GM19025 (cell line): ENCODE measurements at regions not wholly inside any gene's neighbourhood (a gene's known extent, or its start where the extent isn't known, plus 50 kb on each side); places are given as distances from the start of the nearest gene placed in this dataset.
A peak's percentile ranks its signal among the peaks of the same experiment; 100 is the strongest.

Source experiments
- ATAC-seq: cut with Tn5 transposase; IDR thresholded peaks from one replicate; pipeline ENCODE4 v1.9.1; 2021; ENCODE audit warnings: mild to moderate bottlenecking, low read depth, moderate library complexity; ENCODE audit not compliant: unreplicated experiment

- no peak for ATAC-seq
Measured at GRCh38 chr10:61319386-61320256, 133.6 kb downstream of the TMEM26 start.

- no peak for ATAC-seq
Measured at GRCh38 chr10:61318429-61318828, 134.8 kb downstream of the TMEM26 start.

- ATAC-seq: no peak
Measured at GRCh38 chr10:61317706-61318105, 135.5 kb downstream of the TMEM26 start.

GRCh38 chr10:61316676-61317265, 136.4 kb downstream of the TMEM26 start:
- ATAC-seq: no peak

- no peak for ATAC-seq
Measured at GRCh38 chr10:61314273-61314672, 138.9 kb downstream of the TMEM26 start.

GRCh38 chr10:61313460-61313859, 139.7 kb downstream of the TMEM26 start:
- no peak for ATAC-seq

- no peak for ATAC-seq
Measured at GRCh38 chr10:61304746-61305145, 148.4 kb downstream of the TMEM26 start.

GRCh38 chr10:61302124-61302523, 151.1 kb downstream of the TMEM26 start:
- ATAC-seq: no peak

GRCh38 chr10:61301575-61301974, 151.6 kb downstream of the TMEM26 start:
- no peak for ATAC-seq

- ATAC-seq: no peak
Measured at GRCh38 chr10:61299841-61300240, 153.3 kb downstream of the TMEM26 start.

- no peak for ATAC-seq
Measured at GRCh38 chr10:61299156-61299555, 154.0 kb downstream of the TMEM26 start.

- ATAC-seq: no peak
Measured at GRCh38 chr10:61298194-61298593, 155.0 kb downstream of the TMEM26 start.

- ATAC-seq: no peak
Measured at GRCh38 chr10:61296161-61296560, 157.0 kb downstream of the TMEM26 start.

- no peak for ATAC-seq
Measured at GRCh38 chr10:61294131-61294530, 159.1 kb downstream of the TMEM26 start.

- no peak for ATAC-seq
Measured at GRCh38 chr10:61289813-61290212, 163.4 kb downstream of the TMEM26 start.

- ATAC-seq: peak; percentile 100
Measured at GRCh38 chr10:61286686-61287085, 166.5 kb downstream of the TMEM26 start.

GRCh38 chr10:61285749-61286148, 167.4 kb downstream of the TMEM26 start:
- ATAC-seq: no peak

- ATAC-seq: no peak
Measured at GRCh38 chr10:61284222-61284890, 168.8 kb downstream of the TMEM26 start.

GRCh38 chr10:61283481-61284221, 169.5 kb downstream of the TMEM26 start:
- no peak for ATAC-seq

- ATAC-seq: no peak
Measured at GRCh38 chr10:61283066-61283465, 170.1 kb downstream of the TMEM26 start.

- no peak for ATAC-seq
Measured at GRCh38 chr10:61280303-61280702, 172.9 kb downstream of the TMEM26 start.
